GM18873 (cell line): ENCODE measurements at regions not wholly inside any gene's neighbourhood (a gene's known extent, or its start where the extent isn't known, plus 50 kb on each side); places are given as distances from the start of the nearest gene placed in this dataset.
"Not testable (repeated sequence)": the region's sequence is repeated elsewhere in the genome, so short reads cannot be mapped to it uniquely, and the experiment has no call there.

Experiments
- ATAC-seq: cut with Tn5 transposase; IDR thresholded peaks from one replicate; pipeline ENCODE4 v1.9.1; 2021; ENCODE audit warnings: mild to moderate bottlenecking, moderate library complexity, moderate number of reproducible peaks; ENCODE audit not compliant: unreplicated experiment, low FRiP score

DNA sequence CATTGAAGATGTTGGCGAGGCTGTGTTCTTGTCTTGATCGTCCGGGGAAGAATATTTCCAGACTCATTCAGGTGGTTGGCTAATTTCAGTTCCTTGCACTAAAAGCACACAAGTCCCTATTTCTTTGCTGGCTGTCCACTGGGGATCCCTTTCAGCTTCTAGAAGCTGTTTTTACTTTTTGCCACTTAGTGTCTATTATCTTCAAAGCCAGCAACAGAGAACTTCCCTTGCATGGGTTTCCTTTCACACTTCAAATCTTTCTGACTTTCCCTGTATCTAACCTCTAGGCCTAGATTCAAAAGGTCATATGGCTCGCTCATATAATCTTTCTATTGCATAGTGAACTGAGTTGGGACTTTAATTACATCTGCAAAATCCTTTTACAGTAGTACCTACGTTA lies 215.3 kb upstream of the PCDH9 start:
- no peak for ATAC-seq

DNA sequence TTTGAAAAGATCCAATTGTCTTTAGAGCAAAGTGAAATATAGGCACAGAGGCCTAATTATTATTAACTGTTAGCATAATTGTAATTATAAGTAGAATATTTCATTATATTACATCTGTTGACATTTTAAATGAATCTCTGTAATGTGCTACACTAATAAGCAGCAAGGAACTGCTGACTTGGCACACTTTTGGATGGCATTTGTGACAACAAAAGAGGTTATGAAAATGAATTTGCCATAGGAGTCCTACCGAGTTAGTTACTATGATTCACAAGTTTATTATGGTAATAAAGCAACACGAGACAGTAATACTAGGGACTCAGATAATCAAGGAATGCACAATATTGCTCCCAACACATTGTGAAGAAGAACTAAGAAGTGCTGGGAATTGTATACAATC lies 213.8 kb upstream of the PCDH9 start:
- ATAC-seq: no peak

DNA sequence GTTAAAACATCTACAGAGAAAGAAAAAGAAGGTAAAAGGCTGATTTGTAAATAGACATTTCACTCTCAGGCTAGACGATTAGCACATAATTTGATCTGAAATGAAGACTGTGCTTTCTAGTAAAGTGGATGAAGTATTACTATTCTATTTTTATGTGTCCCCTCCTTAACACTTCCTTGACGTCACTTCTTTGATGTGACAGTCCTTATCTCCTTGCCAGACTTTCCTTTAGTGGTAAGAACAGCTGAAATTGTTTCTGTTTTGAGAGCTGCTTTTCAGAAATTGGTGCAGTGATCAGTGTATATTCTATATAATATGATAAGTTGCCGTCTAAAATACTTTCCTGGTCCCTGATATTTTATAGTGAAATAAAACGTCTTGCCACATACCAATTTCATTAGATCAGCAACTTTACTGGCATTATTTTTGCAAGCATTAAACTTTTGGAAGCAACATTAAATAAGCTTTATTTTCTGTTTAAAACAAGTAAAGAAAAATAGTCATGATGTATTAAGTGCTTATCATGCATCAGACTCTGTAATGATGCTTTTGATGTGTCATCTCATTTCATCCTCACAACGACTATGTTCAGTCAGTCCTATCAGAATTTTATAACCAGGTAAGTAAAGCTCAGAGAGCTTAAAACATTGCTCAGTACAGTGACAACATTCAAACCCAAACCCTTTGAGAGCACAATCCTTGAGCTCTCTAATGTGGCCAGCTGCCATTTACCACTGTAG lies 210.3 kb upstream of the PCDH9 start:
- no peak for ATAC-seq

DNA sequence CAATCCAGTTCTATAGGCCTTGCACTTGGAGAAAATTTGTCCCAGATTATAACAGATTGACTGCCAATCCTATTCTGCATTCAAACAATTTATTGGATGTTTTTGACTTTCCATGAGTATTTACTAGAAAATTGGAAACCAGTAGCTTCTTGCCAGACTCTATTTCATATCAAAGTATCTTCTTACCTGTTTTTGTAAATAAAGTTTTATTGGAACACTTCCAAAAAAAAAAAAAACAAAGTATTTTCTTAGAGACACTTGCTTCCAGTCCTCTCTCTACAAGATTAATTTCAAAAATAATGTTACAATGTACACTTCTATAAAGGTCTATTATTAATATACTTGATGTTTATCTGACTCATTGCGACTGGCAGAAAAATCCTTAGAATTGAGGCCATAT lies 209.2 kb upstream of the PCDH9 start:
- ATAC-seq: no peak

DNA sequence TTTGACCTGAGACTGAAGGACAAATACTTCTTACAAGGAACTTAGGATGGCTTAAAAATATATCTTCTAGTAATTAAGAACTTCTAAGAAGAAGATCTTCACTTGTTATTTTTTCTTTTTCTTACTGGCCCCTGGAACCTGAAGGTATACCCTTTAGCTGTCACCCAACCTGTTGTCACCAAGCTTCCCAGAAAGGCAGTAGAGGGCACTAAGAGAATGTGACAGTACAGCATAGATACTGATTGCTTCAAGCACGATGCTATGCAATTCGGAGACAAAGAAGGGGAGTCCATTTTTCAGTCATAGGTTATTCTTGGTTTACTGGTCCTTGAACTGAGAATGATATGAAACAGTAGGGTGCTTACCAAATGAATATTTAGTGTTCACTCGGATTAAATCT lies 208.3 kb upstream of the PCDH9 start:
- ATAC-seq: no peak

DNA sequence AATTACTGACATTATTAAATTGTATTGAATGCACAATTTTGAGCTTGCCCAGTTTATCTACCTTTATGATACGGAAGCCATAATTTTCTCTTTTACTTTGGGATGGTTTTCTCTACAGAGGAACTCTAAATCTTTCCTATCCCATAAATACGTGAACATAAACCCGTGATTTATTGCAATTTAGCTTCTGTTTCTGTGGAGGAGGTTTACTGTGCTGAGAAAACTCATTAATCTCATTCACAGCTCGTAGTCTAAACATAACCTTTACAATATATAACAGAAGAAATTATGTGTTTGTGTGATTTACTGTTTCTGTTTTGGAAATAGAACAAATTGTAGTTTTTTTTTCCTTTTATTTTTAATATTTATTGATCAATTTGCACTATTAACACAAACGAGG lies 207.1 kb upstream of the PCDH9 start:
- ATAC-seq: no peak

DNA sequence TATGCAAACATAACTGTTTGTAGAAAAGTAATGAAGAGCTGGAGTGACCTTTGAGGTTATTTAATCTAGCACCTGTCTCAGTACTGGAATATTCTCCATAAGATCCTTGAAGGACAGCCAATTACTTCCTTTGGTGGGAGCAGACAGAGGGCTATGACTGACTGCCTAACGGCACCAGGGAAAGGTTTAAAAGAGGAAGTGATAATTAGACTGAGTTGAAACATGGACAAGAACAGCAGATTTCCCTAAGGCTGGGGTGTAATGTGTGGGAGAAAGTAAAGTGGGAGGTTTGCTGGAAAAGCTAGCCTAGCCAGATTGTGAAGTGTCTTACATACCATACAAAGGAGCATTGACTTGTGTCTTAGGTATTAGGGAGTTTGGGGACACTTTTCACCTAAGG lies 191.3 kb upstream of the PCDH9 start:
- no peak for ATAC-seq

DNA sequence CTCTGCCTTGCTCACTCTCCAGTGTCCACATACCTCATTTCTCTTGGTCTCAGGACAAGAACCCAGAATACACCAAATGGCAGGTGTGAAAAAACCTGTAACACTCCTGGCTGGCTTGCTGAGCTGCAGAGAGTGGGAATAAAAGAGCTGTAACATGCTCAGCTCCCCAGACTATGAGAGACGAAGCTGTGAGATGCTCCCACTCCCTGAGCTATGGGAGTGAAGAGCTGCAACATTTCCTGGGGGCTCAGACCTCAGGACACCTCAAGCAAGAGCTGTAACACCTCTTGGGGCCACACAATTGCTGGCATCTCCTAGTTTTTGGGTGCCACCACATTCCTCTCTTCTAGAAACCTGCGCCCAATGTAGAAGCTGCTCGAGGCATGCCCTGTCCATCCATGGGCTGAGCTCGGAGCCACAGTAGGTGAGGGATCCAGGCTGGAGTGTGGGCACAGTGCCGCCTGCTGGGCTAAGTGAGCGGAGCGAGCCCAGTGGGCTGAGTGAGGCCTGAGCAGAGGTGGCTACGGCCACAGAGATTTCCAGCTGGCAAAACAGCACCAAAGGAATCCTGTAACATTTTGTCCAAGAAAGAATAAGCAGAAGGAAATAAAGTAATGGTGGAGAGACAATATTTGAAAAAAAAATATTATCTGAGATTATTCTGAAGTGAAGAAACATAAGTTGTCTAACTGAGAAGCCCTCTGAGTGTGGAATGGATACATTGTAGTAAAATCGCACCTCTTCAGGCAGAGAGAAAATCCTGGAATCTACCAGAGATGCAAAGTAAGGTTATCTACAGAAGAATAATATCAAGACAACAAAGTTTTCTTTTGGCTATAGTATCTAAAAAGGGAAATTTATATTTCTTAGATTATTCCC lies 186.2 kb upstream of the PCDH9 start:
- peak; percentile 58 for ATAC-seq

DNA sequence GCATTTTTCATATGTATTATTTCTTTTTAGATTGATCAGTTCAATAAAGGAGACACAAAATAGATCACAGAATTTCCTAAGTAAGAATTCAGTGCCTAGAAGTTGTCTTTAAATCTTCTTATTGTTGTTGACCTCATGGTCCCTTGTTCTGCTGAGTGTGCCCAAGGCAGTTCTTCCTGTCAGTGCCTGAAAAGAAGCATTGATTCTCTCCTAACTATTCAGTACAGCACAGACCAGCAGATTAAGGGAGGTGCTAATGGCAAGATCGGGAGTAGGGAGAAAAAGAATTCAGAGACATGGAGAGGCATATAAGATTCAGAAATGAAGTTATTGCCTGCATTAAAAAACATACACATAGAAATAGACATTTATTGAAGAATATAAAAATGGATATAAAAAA lies 180.5 kb upstream of the PCDH9 start:
- ATAC-seq: no peak

DNA sequence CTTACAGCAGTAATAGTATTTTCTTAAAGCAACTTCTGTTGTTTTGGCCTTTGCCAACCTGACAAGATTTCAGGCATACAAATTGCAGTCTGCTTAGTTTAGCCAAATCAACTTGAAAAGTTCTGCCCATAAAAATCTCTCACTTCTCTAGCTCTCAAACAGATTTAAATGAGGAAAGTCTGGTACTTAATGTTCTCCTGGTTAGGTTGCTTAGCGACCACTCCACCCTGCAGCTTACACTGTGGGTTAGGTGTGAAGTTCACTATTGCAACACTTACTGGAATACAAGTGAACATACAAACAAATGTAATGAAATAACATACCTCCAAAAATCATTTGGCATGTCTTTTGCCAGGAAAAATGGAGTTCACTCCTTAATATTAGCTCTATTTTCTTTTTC lies 178.7 kb upstream of the PCDH9 start:
- no peak for ATAC-seq

DNA sequence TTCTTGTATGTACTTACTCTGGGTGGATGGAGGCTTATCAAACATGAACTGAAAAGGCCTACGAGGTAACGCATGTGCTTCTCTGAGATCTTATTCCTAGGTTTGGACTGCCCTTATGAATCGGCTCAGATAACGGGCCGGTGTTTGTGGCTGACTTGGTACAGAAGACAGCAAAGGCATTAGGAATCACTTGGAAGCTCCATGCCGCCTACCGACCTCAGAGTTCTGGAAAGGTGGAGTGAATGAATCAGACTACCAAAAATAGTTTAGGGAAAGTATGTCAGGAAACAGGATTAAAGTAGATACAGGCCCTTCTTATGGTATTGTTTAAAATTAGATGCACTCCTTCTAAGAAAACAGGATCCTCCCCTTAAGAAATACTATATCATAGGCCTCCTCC lies 172.4 kb upstream of the PCDH9 start:
- no peak for ATAC-seq

DNA sequence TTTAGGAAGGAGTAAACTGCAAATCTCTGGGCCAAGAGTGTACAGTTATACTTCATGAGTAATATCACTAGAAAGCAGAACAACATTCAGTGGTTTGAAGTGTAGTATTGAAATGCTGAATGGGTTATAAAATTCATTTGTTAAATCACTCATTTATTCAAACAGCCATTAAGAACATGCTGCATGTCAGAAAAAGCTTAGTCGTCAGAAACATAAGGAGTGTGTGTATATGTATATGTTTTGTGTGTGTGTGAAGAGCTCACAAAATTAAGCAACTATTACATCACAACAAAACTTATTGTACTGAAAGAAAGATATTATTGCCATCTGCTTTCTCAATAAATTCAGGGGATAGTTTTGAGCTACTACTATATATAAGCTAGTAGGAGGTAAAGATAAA lies 165.4 kb upstream of the PCDH9 start:
- no peak for ATAC-seq

DNA sequence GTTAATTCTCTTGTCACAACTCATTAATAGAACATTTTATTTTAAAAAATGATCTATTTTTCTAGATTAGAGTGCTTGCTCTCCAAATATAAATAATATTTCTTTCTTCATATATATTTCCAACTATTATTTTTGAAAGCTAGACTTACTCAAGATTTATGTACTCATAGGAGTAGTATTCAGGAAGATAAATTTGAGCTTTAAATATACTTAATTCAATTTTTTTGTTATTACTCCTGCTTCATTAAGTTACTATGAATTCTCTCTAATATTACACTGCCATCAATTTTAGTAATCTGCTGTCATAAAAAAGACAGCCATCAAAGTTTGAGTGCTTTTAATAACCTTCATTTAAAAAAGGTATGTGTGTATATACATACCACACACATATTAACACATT lies 161.9 kb upstream of the PCDH9 start:
- no peak for ATAC-seq

DNA sequence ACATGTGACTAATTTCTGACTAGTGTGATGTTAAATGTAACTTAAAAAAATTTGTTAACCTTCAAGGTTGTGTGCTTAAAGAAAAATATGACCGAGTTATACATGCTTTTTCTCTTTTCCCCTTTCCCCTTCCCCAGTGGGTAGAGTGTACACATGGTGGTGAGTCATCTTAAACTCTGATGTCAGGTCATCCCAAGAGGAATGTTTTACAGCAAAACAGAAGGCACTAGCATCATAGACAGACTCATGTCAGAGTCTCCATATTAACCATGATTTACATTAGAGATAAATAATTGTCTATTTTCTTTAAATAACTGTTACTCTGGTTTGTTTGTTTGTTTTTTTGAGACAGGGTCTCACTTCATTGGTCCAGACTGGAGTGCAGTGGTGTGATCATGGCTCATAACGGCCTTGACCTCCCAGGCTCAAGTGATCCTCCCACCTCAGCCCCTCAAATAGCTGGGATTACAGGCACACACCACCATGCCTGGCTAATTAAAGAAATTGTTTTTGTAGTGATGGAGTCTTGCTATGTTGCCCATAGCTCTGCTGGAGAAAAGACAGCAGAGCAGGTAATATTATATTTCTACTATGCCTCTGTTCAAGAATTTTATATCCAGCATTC lies 160.4 kb upstream of the PCDH9 start:
- no peak for ATAC-seq

DNA sequence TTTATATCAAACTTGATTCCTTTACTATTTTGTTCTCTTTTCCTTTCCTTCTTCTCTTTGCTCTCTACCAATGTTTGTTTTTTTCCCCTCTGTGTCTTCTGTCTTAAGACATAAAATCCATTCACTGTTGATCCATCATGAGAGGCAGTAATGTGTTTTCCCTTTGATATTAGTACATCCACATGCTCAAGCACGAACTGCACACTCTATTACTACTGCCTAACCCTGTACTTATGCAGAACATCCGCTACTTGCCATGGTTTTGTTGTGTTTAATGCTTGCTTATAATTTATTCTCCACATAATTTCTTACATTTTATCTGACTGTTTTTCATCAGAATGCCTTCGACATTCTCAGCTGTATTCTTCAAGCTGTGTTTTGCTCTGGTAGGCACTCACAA lies 159.0 kb upstream of the PCDH9 start:
- no peak for ATAC-seq

DNA sequence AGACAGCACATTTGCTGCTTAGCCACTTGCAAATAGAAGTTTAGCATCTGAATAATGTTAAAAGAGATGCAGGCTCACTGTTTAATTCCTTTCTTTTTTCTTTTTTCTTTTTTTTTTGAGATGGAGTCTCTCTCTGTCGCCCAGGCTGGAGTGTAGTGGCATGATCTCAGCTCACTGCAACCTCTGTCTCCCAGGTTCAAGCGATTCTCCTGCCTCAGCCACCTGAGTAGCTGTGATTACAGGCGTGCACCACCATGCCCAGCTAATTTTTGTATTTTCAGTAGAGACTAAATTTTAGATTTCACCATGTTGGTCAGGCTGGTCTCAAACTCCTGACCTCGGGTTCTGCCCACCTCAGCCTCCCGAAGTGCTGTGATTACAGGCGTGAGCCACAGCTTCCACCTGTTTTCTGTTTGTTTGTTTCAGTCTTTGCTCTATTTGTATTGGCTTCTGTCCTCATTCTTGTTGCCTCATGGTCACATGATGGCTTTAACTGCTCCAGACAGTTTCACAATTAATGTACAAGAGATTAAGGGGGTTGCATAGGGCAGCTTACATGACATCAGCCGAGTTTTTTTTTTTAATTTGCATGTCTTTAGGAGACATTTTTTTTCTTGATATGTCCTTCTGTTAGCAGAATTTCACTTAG lies 153.1 kb upstream of the PCDH9 start:
- not testable (repeated sequence) for ATAC-seq

DNA sequence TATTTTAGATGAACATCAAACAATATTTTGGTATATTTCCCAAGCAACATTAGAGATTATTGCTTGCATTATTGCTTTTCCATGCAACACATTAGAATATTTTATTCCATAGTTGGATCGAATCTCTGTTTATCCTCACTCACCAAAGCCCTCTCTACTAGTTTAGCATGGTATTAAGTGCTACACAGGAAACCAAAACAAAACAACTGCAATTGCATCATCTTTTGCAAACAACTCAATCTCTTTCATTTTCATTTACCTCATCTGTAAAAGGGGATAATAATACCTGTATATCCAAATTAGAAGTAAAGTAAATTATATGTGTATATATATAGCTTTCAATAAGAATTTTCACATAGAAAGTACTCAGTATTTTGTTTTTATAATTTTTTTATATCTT lies 147.8 kb upstream of the PCDH9 start:
- ATAC-seq: no peak

DNA sequence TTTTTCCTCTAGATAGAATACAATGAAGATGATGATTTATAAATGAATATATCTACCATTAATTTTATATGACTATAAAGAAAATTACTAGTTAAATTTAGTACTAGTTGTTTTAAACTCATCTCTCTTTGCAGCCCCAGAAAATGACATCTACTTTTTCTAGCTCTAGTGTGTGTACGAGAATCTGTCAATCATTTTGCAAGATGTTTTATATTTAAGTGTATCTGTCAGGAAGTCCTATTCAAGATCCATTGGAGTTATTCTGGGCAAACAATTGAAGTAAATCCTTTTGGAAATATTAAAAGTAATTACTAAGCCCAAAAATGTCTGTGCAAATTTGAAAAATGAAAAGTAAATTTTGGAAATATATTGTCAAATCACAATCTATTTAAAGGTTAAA lies 144.3 kb upstream of the PCDH9 start:
- ATAC-seq: no peak

DNA sequence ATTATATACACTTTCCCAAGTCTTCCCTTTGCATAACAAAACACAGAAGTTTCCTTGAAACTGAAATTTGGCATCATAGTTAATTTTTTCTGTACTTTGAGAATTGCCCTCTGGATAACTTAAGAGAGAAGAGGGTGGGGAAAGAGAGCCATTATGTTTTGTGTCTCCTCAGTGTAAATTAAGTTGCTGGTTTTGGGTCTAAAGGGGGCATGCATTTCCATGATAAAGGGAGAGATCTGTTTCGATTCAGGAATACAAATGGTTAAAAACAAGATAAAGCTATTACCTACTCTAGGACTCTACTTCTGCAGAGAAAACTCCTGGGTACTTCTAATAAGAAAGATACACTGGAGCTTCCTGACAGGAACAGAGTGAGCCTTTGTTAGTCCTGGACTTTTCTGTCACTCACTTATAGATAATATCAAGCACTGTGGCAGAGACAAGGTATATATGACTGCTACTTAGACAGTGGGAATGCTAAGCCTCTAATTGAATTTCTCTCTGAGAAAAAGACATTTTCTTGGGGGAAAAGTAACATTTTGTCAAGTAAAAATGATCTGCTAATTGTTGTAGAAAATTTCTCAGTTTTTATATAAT lies 142.8 kb upstream of the PCDH9 start:
- no peak for ATAC-seq

DNA sequence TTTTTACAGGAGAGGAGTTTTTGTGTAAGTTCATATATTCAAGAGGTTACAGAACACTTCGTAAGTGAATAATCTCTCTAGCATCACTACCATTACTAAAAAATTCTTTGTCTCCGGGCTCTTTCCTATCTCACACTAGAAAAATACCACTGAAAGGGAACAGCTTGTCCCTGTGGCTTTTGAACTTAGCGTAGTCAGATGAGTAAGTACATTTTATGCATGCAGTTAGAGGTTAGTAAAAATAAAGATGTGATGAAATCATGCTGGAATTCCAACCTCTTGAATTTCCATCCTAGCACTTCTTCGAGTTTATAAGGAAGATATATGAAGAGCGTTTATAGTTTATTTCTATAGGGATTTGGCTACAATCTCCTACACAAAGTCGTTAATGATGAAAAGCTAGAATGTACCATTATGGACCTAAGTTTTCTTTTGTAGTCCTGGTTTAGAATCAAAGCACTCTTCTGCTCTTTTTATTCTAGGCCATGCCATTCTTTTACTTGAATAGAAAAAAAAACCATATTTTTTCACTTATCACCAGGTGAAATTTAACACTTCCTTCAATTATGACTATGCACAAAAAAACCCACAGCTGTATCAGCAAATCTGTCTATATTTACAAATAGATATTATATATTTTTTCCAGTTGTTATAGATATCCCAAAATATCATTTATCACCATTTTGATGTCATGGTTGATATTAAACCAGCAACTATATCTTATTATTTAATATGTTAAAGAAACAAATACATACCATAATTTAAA lies 139.9 kb upstream of the PCDH9 start:
- no peak for ATAC-seq
